ENCODE measurements at regions not wholly inside any gene's neighbourhood (a gene's known extent, or its start where the extent isn't known, plus 50 kb on each side); places are given as distances from the start of the nearest gene placed in this dataset. TPM values are rescaled to one million over a fixed set of nuclear protein-coding genes. Genes with fewer than 3 reads are reported as not detected.
"Not testable (repeated sequence)": the region's sequence is repeated elsewhere in the genome, so short reads cannot be mapped to it uniquely, and the experiment has no call there.

DNA sequence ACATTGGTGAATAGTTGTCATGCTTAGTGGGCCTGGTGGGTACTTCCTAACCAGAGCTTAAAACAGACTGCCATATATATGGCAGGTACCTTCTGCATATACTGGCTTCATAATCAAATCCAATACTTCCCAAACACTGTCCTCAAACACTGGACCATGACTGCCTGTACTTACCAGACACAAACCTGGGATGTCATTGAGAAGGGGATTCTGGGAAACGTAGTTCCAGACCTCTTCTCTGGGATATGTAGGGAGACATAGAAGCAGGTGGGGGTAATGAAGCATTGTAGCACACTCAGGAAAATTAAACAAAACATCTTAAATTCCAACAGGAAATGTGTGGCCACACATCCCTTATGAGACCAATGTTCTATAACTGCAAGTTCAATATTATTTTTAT is 76.5 kb upstream of the ADAMTS5 start:
- DNase-seq = no peak

DNA sequence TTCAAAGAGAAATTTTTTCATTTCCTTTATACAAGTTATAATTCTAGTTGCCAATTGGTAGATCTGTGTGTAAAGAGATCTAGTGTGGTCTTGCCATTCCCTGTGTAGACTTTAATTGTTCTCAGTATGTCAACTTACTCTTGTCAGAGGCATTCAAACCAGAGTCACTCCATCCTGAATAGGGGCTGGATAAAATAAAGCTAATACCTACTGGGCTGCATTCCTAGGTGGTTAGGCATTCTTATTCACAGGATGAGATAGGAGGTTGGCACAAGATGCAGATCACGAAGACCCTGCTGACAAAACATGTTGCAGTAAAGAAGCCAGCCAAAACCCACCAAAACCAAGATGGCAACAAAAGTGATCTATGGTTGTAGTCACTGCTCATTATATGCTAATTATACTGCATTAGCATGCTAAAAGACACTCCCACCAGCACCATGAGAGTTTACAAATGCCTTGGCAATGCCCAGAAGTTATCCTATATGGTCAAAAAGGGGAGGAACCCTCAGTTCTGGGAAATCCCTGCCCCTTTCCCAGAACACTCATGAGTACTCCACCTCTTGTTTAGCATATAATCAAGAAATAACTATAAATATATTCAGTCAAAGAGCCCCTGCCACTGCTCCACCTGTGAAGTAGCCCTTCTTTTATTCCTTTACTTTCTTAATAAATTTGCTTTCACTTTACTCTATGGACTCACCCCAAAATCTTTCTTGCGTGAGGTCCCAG is 74.0 kb upstream of the ADAMTS5 start:
- no peak for DNase-seq

DNA sequence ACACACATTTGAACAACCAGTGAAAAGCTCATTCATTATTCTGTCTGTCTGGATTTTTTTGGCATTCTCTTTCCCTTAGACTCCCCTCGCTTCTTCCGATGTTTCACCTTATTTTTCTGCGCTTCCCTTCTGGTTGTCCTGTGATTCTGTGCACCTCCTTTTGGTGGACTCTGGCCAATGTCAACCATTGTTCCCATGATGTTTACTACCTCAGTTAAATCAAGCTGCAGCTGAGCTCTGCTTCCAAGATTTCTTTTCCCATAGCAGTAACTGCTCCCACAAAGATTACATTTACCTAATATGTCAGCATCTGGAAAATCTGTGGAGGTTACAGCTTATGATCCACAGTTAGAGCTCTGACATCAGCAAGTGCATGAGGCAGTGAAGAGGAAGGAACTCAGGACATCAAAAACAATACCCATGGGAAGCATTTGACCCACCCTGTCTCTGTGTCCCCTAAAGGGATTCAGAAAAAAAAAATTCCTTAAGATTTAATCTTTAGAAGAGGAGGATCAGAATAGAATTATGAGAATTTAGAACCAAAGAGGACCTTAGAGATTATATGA is 69.9 kb upstream of the ADAMTS5 start:
- no peak for DNase-seq

GRCh38 chr21:27035791-27036190 is 68.9 kb upstream of the ADAMTS5 start:
- no peak for DNase-seq

DNA sequence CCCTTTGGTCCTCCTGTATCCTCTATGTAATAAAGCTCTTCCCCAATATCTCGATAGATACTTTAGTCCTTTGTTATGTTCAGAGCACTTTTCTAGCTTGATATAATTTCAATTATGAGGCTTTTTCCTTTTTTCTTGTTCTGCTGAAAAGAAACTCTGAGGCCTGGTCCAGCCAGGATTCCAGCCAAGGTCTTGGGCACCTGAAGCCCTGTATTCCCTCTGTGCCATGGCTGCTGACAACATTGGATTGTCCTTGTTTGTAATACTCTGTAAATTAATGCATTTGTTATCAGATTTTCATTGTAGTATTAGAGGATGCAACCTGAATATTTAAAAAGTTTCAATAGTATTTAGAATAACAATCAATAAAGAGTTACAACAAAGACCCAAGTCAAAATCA is 67.9 kb upstream of the ADAMTS5 start:
- DNase-seq = no peak

GRCh38 chr21:27033471-27033870 is 66.6 kb upstream of the ADAMTS5 start:
- DNase-seq = no peak

DNA sequence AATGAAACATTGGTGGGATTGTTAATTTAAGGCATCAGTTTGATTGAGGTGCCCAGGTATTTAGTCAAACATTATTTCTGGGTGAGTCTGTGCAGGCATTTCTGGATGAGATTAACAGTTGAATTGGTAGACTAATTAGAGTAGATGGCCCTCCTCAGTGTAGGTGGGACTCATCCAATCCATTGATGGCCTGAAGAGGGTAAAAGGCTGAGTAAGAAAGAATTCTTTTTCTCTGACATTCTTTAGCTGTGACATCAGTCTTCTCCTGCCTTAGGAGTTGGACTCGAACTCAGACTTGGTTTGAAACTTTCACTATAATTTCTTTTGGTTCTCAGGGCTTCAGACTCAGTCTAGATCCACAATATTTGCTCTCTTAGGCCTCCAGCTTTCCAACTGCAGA is 59.6 kb upstream of the ADAMTS5 start:
- DNase-seq = no peak

DNA sequence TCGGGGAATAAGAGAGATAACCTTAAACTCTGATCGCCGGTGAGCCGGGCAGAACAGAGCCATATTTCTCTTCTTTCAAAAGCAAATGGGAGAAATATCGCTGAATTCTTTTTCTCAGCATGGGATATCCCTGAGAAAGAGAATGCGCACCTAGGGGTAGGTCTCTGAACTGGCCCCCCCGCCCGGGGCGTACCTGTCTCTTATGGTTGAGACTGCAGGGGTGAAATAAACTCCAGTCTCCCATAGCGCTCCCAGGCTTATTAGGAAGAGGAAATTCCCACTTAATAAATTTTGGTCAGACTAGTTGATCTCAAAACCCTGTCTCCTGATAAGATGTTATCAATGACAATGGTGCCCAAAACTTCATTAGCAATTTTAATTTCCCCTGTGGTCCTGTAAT is 58.8 kb upstream of the ADAMTS5 start:
- not testable (repeated sequence) for DNase-seq

DNA sequence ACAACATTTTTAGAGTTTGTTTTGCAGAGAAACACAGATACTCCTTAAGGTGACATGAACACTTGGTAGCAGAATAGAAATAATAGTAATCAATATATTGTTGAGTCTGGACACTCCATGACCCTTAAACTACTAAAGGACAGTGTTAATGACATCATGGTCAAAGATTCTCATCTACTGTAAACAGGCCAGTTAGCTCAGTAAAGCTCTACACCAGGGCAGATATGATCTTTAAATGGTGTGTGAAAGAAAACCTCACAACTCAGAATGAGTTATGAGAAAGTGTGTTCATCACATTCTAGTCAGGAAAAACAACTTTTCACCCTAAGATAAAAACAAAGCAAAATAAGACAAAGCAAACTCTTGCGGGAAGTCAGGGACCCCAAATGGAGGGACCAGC is 58.1 kb upstream of the ADAMTS5 start:
- no peak for DNase-seq

GRCh38 chr21:27024301-27024700 is 57.4 kb upstream of the ADAMTS5 start:
- peak; percentile 71 for DNase-seq

DNA sequence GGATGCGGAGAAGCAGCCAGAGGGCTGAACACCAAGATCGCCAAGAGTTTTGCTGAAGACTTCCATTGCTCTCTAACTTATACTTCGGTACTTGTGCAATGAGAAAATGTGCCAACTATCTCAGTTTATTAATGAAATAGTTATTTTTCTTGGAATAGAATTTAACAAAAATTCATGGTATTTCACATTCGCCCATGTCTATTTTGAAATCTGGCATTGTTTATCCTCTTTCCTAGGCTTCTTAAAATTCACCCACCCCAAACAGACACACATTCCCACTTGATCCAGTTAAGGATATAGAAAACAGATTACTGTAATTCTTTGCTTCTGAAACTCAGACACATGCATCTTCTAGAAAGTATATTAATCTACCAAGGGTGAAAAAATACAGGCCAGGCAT is 56.3 kb upstream of the ADAMTS5 start:
- DNase-seq = no peak

DNA sequence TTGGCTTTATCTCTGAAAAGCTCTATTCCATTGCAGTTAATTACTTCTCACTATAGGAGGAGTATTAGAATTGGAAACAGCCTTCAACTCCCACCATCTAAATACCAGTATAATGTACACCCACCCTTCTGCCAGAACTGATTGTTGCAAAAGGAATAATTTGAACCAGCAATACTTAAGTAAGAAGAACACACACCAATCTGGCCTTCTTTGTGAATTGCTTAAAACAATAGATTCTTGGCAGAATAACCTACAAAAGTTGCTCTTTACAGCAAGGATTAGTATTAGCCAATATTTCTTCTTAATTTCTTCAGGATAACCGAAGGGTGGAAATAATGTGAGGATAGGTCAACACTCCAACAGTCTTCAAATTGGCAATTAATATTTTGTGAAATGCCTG is 54.9 kb upstream of the ADAMTS5 start:
- no peak for DNase-seq

GRCh38 chr21:27021046-27021445 is 54.2 kb upstream of the ADAMTS5 start:
- DNase-seq = no peak

- DNase-seq = no peak
Measured at GRCh38 chr21:27017246-27017645, 50.4 kb upstream of the ADAMTS5 start.

Small RNA genes lying in the stretch of these regions (small RNA-seq; reads per million reads assigned to genes)
- not detected for gene NCSTNP1 (ENCODE audit: low replicate concordance)
- gene RF00026 (ENCODE audit: low replicate concordance) = not detected
